ENCODE measurements at regions not wholly inside any gene's neighbourhood (a gene's known extent, or its start where the extent isn't known, plus 50 kb on each side); places are given as distances from the start of the nearest gene placed in this dataset.

- TF ChIP-seq CTCF (IDR thresholded peaks at IDR 0.05; ENCODE audit: low read depth, low read length) (no peak), MAX (IDR thresholded peaks at IDR 0.05; ENCODE audit: low read depth, low read length) (no peak), POLR2A (IDR thresholded peaks at IDR 0.05; ENCODE audit: extremely low read depth, insufficient read length) (no peak), MYC (IDR thresholded peaks at IDR 0.05; ENCODE audit: low read depth, low read length) (no peak)
- H3K4me3 ChIP-seq (ENCODE audit: low read depth, low read length), result no peak overlapping the region
- DNase-seq (ENCODE audit: low read depth), result no peak
Measured at GRCh38 chr22:47694536-47695130, 932.2 kb downstream of the TBC1D22A start.

GRCh38 chr22:47693606-47694005, 931.2 kb downstream of the TBC1D22A start:
- H3K4me3 ChIP-seq (ENCODE audit: low read depth, low read length), result no peak overlapping the region
- no peak for TF ChIP-seq POLR2A (IDR thresholded peaks at IDR 0.05; ENCODE audit: extremely low read depth, insufficient read length)
- TF ChIP-seq MYC (IDR thresholded peaks at IDR 0.05; ENCODE audit: low read depth, low read length), result no peak
- TF ChIP-seq CTCF (IDR thresholded peaks at IDR 0.05; ENCODE audit: low read depth, low read length), result no peak
- DNase-seq (ENCODE audit: low read depth), result no peak

- TF ChIP-seq POLR2A (IDR thresholded peaks at IDR 0.05; ENCODE audit: extremely low read depth, insufficient read length) (no peak), MYC (IDR thresholded peaks at IDR 0.05; ENCODE audit: low read depth, low read length) (no peak), CTCF (IDR thresholded peaks at IDR 0.05; ENCODE audit: low read depth, low read length) (no peak), MAX (IDR thresholded peaks at IDR 0.05; ENCODE audit: low read depth, low read length) (no peak)
- H3K4me3 ChIP-seq (ENCODE audit: low read depth, low read length), result no peak overlapping the region
- no peak for DNase-seq (ENCODE audit: low read depth)
Measured at GRCh38 chr22:47692811-47693210, 930.4 kb downstream of the TBC1D22A start.

GRCh38 chr22:47691152-47691895, 928.9 kb downstream of the TBC1D22A start:
- no peak overlapping the region for H3K4me3 ChIP-seq (ENCODE audit: low read depth, low read length)
- DNase-seq (ENCODE audit: low read depth), result no peak
- TF ChIP-seq POLR2A (IDR thresholded peaks at IDR 0.05; ENCODE audit: extremely low read depth, insufficient read length) (no peak), MAX (IDR thresholded peaks at IDR 0.05; ENCODE audit: low read depth, low read length) (no peak), MYC (IDR thresholded peaks at IDR 0.05; ENCODE audit: low read depth, low read length) (no peak), CTCF (IDR thresholded peaks at IDR 0.05; ENCODE audit: low read depth, low read length) (no peak)

- TF ChIP-seq CTCF (IDR thresholded peaks at IDR 0.05; ENCODE audit: low read depth, low read length), result no peak
- DNase-seq (ENCODE audit: low read depth), result no peak
Measured at GRCh38 chr22:47690586-47690985, 928.1 kb downstream of the TBC1D22A start.

GRCh38 chr22:47690166-47690565, 927.7 kb downstream of the TBC1D22A start:
- no peak for DNase-seq (ENCODE audit: low read depth)
- TF ChIP-seq CTCF (IDR thresholded peaks at IDR 0.05; ENCODE audit: low read depth, low read length) (no peak), MYC (IDR thresholded peaks at IDR 0.05; ENCODE audit: low read depth, low read length) (no peak), MAX (IDR thresholded peaks at IDR 0.05; ENCODE audit: low read depth, low read length) (no peak), POLR2A (IDR thresholded peaks at IDR 0.05; ENCODE audit: extremely low read depth, insufficient read length) (no peak)
- no peak overlapping the region for H3K4me3 ChIP-seq (ENCODE audit: low read depth, low read length)

More at GRCh38 chr22:47690586-47690985, 928.1 kb downstream of the TBC1D22A start:
- no peak overlapping the region for H3K4me3 ChIP-seq (ENCODE audit: low read depth, low read length)

Measured in NB4 (cell line).